Esophagus squamous epithelium (tissue), 5 donors: ENCODE measurements at regions not wholly inside any gene's neighbourhood (a gene's known extent, or its start where the extent isn't known, plus 50 kb on each side); places are given as distances from the start of the nearest gene placed in this dataset.

Experiments used
- DNase-seq: peaks from one replicate; lab custom pipeline; 2025; lab: John Stamatoyannopoulos, UW
- H3K27ac ChIP-seq, 4 donors: fragments of 200-600 bp; sonication (generic); one replicate each; pipeline ENCODE4 v1.5.1; 2016 to 2019; ENCODE audit warnings: mild to moderate bottlenecking in 1 of 4
- H3K27me3 ChIP-seq, 4 donors: fragments of 200-600 bp; sonication (generic); 1 replicate in 3 of 4; 2 replicates in 1 of 4; pipeline versions ENCODE4 v1.5.1 to v1.6.0; 2017 to 2021; ENCODE audit warnings: antibody characterized with exemption in 1 of 4
- H3K36me3 ChIP-seq, 3 donors: fragments of 200-600 bp; sonication (generic); one replicate each; pipeline ENCODE4 v1.5.1; 2016 to 2019
- H3K4me1 ChIP-seq, 3 donors: fragments of 200-600 bp; sonication (generic); one replicate each; pipeline ENCODE4 v1.5.1; 2017 to 2019
- H3K4me3 ChIP-seq, 4 donors: fragments of 200-600 bp; sonication (generic); 1 replicate in 3 of 4; 2 replicates in 1 of 4; pipeline ENCODE4 v1.5.1; 2016 to 2019; ENCODE audit warnings: mild to moderate bottlenecking in 2 of 4, moderate library complexity in 1 of 4
- H3K9me3 ChIP-seq, 3 donors: fragments of 200-600 bp; sonication (generic); one replicate each; pipeline ENCODE4 v1.5.1; 2016 to 2019
- POLR2A ChIP-seq, 4 donors: fragments of 450-650 bp; IDR thresholded peaks; one replicate each; pipeline ENCODE4 v1.6.1; 2017; ENCODE audit warnings: antibody characterized with exemption in 4 of 4, mild to moderate bottlenecking in 4 of 4, moderate library complexity in 3 of 4
- WGBS, 2 donors: methylation state at CpG; one replicate each; pipeline ENCODE4 v1.1.5; 2018; 5-methylcytosine and 5-hydroxymethylcytosine counted together
- intact Hi-C: fragments of 100-400 bp; cut with DNase I; formaldehyde crosslinking; loops from one replicate; pipeline ENCODE4 v1.15.0; 2022
- TF ChIP-seq, protein P1 (sequence below), 6 experiments: fragments of 450-650 bp in 4 of 6; fragments of 200-600 bp in 2 of 6; sonication (generic) in 2 of 6; IDR thresholded peaks; one replicate each; pipeline ENCODE4 v1.5.1; 2016 to 2019; ENCODE audit warnings: antibody characterized with exemption in 6 of 6, mild to moderate bottlenecking in 4 of 6, moderate library complexity in 4 of 6
- donor health status: DM: yes; HTN: yes; CAD: no.

GRCh38 chr1:29896791-29897714, 660.7 kb downstream of the PTPRU start:
- no peak for TF ChIP-seq POLR2A (IDR thresholded peaks at IDR 0.05)
- TF ChIP-seq, protein P1, sequence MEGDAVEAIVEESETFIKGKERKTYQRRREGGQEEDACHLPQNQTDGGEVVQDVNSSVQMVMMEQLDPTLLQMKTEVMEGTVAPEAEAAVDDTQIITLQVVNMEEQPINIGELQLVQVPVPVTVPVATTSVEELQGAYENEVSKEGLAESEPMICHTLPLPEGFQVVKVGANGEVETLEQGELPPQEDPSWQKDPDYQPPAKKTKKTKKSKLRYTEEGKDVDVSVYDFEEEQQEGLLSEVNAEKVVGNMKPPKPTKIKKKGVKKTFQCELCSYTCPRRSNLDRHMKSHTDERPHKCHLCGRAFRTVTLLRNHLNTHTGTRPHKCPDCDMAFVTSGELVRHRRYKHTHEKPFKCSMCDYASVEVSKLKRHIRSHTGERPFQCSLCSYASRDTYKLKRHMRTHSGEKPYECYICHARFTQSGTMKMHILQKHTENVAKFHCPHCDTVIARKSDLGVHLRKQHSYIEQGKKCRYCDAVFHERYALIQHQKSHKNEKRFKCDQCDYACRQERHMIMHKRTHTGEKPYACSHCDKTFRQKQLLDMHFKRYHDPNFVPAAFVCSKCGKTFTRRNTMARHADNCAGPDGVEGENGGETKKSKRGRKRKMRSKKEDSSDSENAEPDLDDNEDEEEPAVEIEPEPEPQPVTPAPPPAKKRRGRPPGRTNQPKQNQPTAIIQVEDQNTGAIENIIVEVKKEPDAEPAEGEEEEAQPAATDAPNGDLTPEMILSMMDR (IDR thresholded peaks at IDR 0.05): no peak
- Histone ChIP-seq H3K9me3 (no peaks in the 10 kb centered on the region), H3K4me3 (no peak overlapping the region), H3K27ac (no peak overlapping the region), H3K4me1 (no peaks in the 10 kb centered on the region), H3K36me3 (no peaks in the 10 kb centered on the region), H3K27me3 (peaks cover 0 to 89% (median 0%) of the 10 kb centered on the region in 4 donors)
- intact Hi-C loops: no loop called here
- DNase-seq: no peak
- WGBS, 2 donors: 41 to 46% methylated on average over 8 to 11 of the region's 12 CpGs

- DNase-seq: no peak
- no peaks in the 10 kb centered on the region for H3K9me3 ChIP-seq
- intact Hi-C loops: no loop called here
- peaks cover 0 to 89% (median 0%) of the 10 kb centered on the region in 4 donors for H3K27me3 ChIP-seq
- H3K36me3 ChIP-seq: no peaks in the 10 kb centered on the region
- 69 to 73% methylated on average over 2 to 3 of the region's 3 CpGs for WGBS, 2 donors
- H3K4me3 ChIP-seq: no peak overlapping the region
- no peaks in the 10 kb centered on the region for H3K4me1 ChIP-seq
- H3K27ac ChIP-seq: no peak overlapping the region
- no peak for TF ChIP-seq POLR2A (IDR thresholded peaks at IDR 0.05)
- TF ChIP-seq, protein P1 (IDR thresholded peaks at IDR 0.05): no peak
These were observed 660.0 kb downstream of the PTPRU start for GRCh38 chr1:29896300-29896699.

GRCh38 chr1:29895201-29895600, 658.9 kb downstream of the PTPRU start:
- Histone ChIP-seq H3K27me3 (peaks cover 0 to 92% (median 0%) of the 10 kb centered on the region in 4 donors), H3K9me3 (no peaks in the 10 kb centered on the region), H3K4me1 (no peaks in the 10 kb centered on the region), H3K27ac (no peak overlapping the region), H3K36me3 (no peaks in the 10 kb centered on the region), H3K4me3 (no peak overlapping the region)
- intact Hi-C loops: no loop called here
- no peak for DNase-seq
- WGBS, 2 donors: 69 to 72% methylated on average over 3 to 4 of the region's 4 CpGs
- no peak for TF ChIP-seq POLR2A (IDR thresholded peaks at IDR 0.05)
- TF ChIP-seq, protein P1 (IDR thresholded peaks at IDR 0.05): no peak

- intact Hi-C loops: no loop called here
- TF ChIP-seq, protein P1 (IDR thresholded peaks at IDR 0.05): no peak
- TF ChIP-seq POLR2A (IDR thresholded peaks at IDR 0.05): no peak
- no peaks in the 10 kb centered on the region for H3K9me3 ChIP-seq
- WGBS, 2 donors: 56 to 70% methylated on average over 2 to 4 of the region's 5 CpGs
- H3K27ac ChIP-seq: no peak overlapping the region
- H3K27me3 ChIP-seq: peaks cover 0 to 96% (median 0%) of the 10 kb centered on the region in 4 donors
- H3K36me3 ChIP-seq: no peaks in the 10 kb centered on the region
- no peak for DNase-seq
- H3K4me1 ChIP-seq: no peaks in the 10 kb centered on the region
- no peak overlapping the region for H3K4me3 ChIP-seq
These were observed 658.0 kb downstream of the PTPRU start for GRCh38 chr1:29894311-29894710.

DNA sequence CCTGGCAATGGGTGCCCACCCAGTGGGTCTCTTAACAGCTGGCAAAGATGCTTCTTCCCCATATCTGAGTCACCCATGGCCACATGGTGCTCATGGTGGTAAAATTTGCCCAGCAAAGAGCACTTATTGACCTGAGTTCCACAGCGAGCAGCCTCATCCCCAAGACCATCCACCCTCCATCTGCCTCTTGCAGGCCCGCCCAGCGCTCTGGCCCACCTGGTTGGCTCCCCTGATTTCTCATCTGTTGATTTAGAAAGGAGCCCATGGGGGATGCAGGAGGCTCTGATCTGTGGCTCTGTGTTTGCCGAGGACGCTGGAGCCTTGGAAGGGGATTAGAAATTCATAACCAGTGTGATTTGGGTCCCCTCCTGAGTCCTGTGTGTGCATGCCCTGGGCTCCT, 657.5 kb downstream of the PTPRU start:
- H3K27me3 ChIP-seq: peaks cover 0 to 94% (median 0%) of the 10 kb centered on the region in 4 donors
- H3K36me3 ChIP-seq: no peaks in the 10 kb centered on the region
- no peak for DNase-seq
- no peak overlapping the region for H3K4me3 ChIP-seq
- H3K9me3 ChIP-seq: no peaks in the 10 kb centered on the region
- TF ChIP-seq, protein P1 (IDR thresholded peaks at IDR 0.05): no peak
- TF ChIP-seq POLR2A (IDR thresholded peaks at IDR 0.05): no peak
- no peak overlapping the region for H3K27ac ChIP-seq
- intact Hi-C loops: no loop called here
- H3K4me1 ChIP-seq: no peaks in the 10 kb centered on the region
- 67 to 100% methylated on average over 1 to 2 of the region's 5 CpGs for WGBS, 2 donors
